GM12874 (cell line): ENCODE measurements at regions not wholly inside any gene's neighbourhood (a gene's known extent, or its start where the extent isn't known, plus 50 kb on each side); places are given as distances from the start of the nearest gene placed in this dataset.

Source experiments
- CTCF ChIP-seq: IDR thresholded peaks from 2 replicates; pipeline ENCODE4 v1.5.1; 2011; ENCODE audit warnings: low read depth, mild to moderate bottlenecking, control low read depth, low read length, moderate library complexity; ENCODE audit not compliant: insufficient read depth

GRCh38 chr5:173833196-173833985 is 54.8 kb upstream of the CPEB4 start:
- TF ChIP-seq CTCF: no peak

- no peak for TF ChIP-seq CTCF
Observed at GRCh38 chr5:173834071-173834771, 53.9 kb upstream of the CPEB4 start.

- TF ChIP-seq CTCF: no peak
Observed at GRCh38 chr5:173835131-173835530, 53.0 kb upstream of the CPEB4 start.

- no peak for TF ChIP-seq CTCF
Observed at GRCh38 chr5:173835661-173836060, 52.5 kb upstream of the CPEB4 start.

- no peak for TF ChIP-seq CTCF
Observed at GRCh38 chr5:173837654-173838053, 50.5 kb upstream of the CPEB4 start.
